B cell (primary cell): ENCODE measurements at regions not wholly inside any gene's neighbourhood (a gene's known extent, or its start where the extent isn't known, plus 50 kb on each side); places are given as distances from the start of the nearest gene placed in this dataset.

Source experiments
- ATAC-seq: fragments of 200-7000 bp; cut with Tn5 transposase; one replicate; pipeline ENCODE4 v1.10.0; 2021; ENCODE audit warnings: low read depth, mild to moderate bottlenecking, moderate number of reproducible peaks, moderate library complexity
- CTCF ChIA-PET: fragments of 350-600 bp; sonication (Branson Sonifier 250); formaldehyde crosslinking; loops from one replicate; lab custom pipeline; 2021; ENCODE audit warnings: antibody characterized with exemption, inconsistent platforms; lab: Charles Lee
- POLR2A ChIA-PET: fragments of 350-600 bp; sonication (Branson Sonifier 250); formaldehyde crosslinking; loops from one replicate; lab custom pipeline; 2021; ENCODE audit warnings: antibody characterized with exemption; lab: Charles Lee
- DNase-seq: peaks from one replicate; pipeline ENCODE4 v3.0.0; 2013
- H2AFZ ChIP-seq: 2 replicates; pipeline ENCODE4 v1.6.1; 2012; ENCODE audit warnings: mild to moderate bottlenecking, low read depth, low read length; ENCODE audit not compliant: insufficient read depth, poor library complexity, severe bottlenecking
- H3K27ac ChIP-seq, 2 donors: 1 replicate in 1 of 2; 2 replicates in 1 of 2; pipeline ENCODE4 v1.5.1; 2012 to 2013; ENCODE audit warnings: low read length in 2 of 2, mild to moderate bottlenecking in 2 of 2, moderate library complexity in 1 of 2
- H3K27me3 ChIP-seq, 4 experiments: fragments of 200-600 bp in 1 of 4; sonication (generic) in 1 of 4; replicated peaks in 1 of 4; 1 replicate in 2 of 4; 2 replicates in 2 of 4; pipeline versions ENCODE4 v1.6.1 to v1.7.0; 2013 to 2016; ENCODE audit warnings: low read length in 3 of 4, mild to moderate bottlenecking in 2 of 4, mixed read lengths in 1 of 4, moderate library complexity in 1 of 4; ENCODE audit not compliant: insufficient read depth in 4 of 4, control insufficient read depth in 3 of 4; ENCODE audit errors: control extremely low read depth in 1 of 4
- H3K36me3 ChIP-seq, 2 experiments: replicated peaks in 1 of 2; 1 replicate in 1 of 2; 2 replicates in 1 of 2; pipeline versions ENCODE4 v1.6.1 to v1.7.1; 2013; ENCODE audit warnings: low read length in 1 of 2; ENCODE audit not compliant: insufficient read depth in 2 of 2, control insufficient read depth in 1 of 2; ENCODE audit errors: control extremely low read depth in 1 of 2, extremely low read depth in 1 of 2
- H3K4me1 ChIP-seq, 2 donors: fragments of 200-600 bp in 1 of 2; sonication (generic) in 1 of 2; 1 replicate in 1 of 2; 2 replicates in 1 of 2; pipeline versions ENCODE4 v1.5.1 to v1.6.1; 2013 to 2017; ENCODE audit warnings: low read length in 2 of 2; ENCODE audit not compliant: control insufficient read depth in 2 of 2, insufficient read depth in 2 of 2
- H3K4me2 ChIP-seq: replicated peaks from 2 replicates; pipeline ENCODE3; 2012; ENCODE audit warnings: mild to moderate bottlenecking, low read depth, low read length; ENCODE audit not compliant: poor library complexity, severe bottlenecking
- H3K4me3 ChIP-seq, 5 experiments: fragments of 200-600 bp in 1 of 5; sonication (generic) in 1 of 5; 1 replicate in 3 of 5; 2 replicates in 2 of 5; pipeline versions ENCODE4 v1.5.1 to v1.7.0; 2011 to 2016; ENCODE audit warnings: low read length in 4 of 5, mild to moderate bottlenecking in 4 of 5, low read depth in 2 of 5, control low read depth in 1 of 5, moderate library complexity in 1 of 5; ENCODE audit not compliant: insufficient read depth in 1 of 5; ENCODE audit errors: control extremely low read depth in 1 of 5, extremely low read depth in 1 of 5
- H3K79me2 ChIP-seq: fragments of 200-600 bp; sonication (generic); one replicate; pipeline ENCODE4 v1.6.0; 2016; ENCODE audit warnings: low read length; ENCODE audit not compliant: control insufficient read depth, insufficient read depth
- H3K9ac ChIP-seq: fragments of 200-600 bp; sonication (generic); 2 replicates; pipeline ENCODE4 v1.6.1; 2017; ENCODE audit warnings: mild to moderate bottlenecking, low read length, moderate library complexity
- H3K9me3 ChIP-seq, 3 donors: one replicate each; pipeline versions ENCODE4 v1.6.1 to v1.7.1; 2013; ENCODE audit warnings: low read length in 2 of 3; ENCODE audit not compliant: control insufficient read depth in 2 of 3, insufficient read depth in 1 of 3; ENCODE audit errors: control extremely low read depth in 1 of 3
- H4K20me1 ChIP-seq: 2 replicates; pipeline ENCODE4 v1.6.0; 2012; ENCODE audit warnings: mild to moderate bottlenecking, low read length; ENCODE audit not compliant: insufficient read depth, control insufficient read depth, poor library complexity, severe bottlenecking
- H3K27ac Mint-ChIP-seq: one replicate; pipeline ENCODE4 v1.8.0; 2021; ENCODE audit warnings: mixed read lengths
- H3K27me3 Mint-ChIP-seq: one replicate; pipeline ENCODE4 v1.8.0; 2021; ENCODE audit warnings: mixed read lengths
- H3K4me1 Mint-ChIP-seq: one replicate; pipeline ENCODE4 v1.8.0; 2021; ENCODE audit warnings: mixed read lengths
- H3K4me3 Mint-ChIP-seq: one replicate; pipeline ENCODE4 v1.8.0; 2021; ENCODE audit warnings: mixed read lengths
- H3K9me3 Mint-ChIP-seq: one replicate; pipeline ENCODE4 v1.8.0; 2022; ENCODE audit warnings: mixed read lengths; ENCODE audit not compliant: insufficient read depth
- EZH2 ChIP-seq: IDR thresholded peaks from 2 replicates; pipeline ENCODE4 v1.6.1; 2012; ENCODE audit warnings: borderline replicate concordance, low read depth, mild to moderate bottlenecking, moderate library complexity, low read length; ENCODE audit not compliant: insufficient read depth, poor library complexity, severe bottlenecking
- WGBS: methylation state at CpG from one replicate; pipeline ENCODE4 v1.1.5; 2013; ENCODE audit warnings: missing lambda C conversion rate; ENCODE audit not compliant: insufficient coverage; 5-methylcytosine and 5-hydroxymethylcytosine counted together
- intact Hi-C: fragments of 100-400 bp; cut with micrococcal nuclease; formaldehyde crosslinking; loops from one replicate; pipeline ENCODE4 v1.10.0; 2022
- TF ChIP-seq, protein P1 (sequence below): fragments of 200-600 bp; IDR thresholded peaks from one replicate; pipeline ENCODE4 v1.8.0; 2022; ENCODE audit warnings: antibody characterized with exemption, mild to moderate bottlenecking

DNA sequence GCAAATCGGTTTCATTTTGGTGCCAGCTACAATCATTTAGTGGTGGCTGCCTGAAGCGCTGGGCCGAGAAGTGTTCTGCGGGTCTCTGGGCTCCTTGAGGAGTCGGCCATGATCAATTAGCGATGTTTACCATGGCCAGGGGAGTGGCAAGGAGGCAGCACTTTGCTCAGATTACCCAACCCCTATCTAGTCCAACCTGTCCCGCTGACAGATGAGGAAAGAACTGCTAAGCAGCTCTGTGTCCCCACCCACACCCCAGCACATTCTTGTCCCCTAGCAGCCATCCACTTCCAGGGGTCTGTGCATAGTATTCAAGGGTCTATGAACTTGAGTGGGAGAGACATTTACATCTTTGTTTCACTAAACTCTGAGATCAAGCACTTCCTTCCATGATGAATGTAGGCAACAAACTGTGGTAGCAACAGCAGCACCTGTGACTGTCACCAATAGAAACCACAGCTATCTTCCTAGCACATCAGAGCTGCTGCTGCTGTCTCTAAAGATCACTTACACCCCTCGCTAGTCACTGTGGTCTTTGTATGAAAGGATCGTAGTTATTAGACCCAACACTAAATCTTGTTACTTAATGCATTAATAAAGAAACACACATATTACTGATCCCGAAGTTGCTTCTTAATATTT, 331.6 kb downstream of the BCOR start:
- H3K27ac ChIP-seq = no peak overlapping the region
- ChIA-PET CTCF (no interaction called here), POLR2A (no interaction called here)
- DNase-seq (no peak), ATAC-seq (no peak)
- no peaks in the 10 kb centered on the region for H4K20me1 ChIP-seq
- Mint-ChIP-seq H3K4me1 (no peaks in the 10 kb centered on the region), H3K27ac (no peak overlapping the region), H3K9me3 (no peaks in the 10 kb centered on the region), H3K27me3 (peaks cover 4% of the 10 kb centered on the region), H3K4me3 (no peak overlapping the region)
- H3K9ac ChIP-seq = no peak overlapping the region
- intact Hi-C loops = no loop called here
- H3K4me2 ChIP-seq = no peak overlapping the region
- H3K27me3 ChIP-seq = no peaks in the 10 kb centered on the region
- H3K36me3 ChIP-seq = no peaks in the 10 kb centered on the region
- no peaks in the 10 kb centered on the region for H3K79me2 ChIP-seq
- TF ChIP-seq, protein P1, sequence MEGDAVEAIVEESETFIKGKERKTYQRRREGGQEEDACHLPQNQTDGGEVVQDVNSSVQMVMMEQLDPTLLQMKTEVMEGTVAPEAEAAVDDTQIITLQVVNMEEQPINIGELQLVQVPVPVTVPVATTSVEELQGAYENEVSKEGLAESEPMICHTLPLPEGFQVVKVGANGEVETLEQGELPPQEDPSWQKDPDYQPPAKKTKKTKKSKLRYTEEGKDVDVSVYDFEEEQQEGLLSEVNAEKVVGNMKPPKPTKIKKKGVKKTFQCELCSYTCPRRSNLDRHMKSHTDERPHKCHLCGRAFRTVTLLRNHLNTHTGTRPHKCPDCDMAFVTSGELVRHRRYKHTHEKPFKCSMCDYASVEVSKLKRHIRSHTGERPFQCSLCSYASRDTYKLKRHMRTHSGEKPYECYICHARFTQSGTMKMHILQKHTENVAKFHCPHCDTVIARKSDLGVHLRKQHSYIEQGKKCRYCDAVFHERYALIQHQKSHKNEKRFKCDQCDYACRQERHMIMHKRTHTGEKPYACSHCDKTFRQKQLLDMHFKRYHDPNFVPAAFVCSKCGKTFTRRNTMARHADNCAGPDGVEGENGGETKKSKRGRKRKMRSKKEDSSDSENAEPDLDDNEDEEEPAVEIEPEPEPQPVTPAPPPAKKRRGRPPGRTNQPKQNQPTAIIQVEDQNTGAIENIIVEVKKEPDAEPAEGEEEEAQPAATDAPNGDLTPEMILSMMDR = no peak
- no peak for TF ChIP-seq EZH2
- no peaks in the 10 kb centered on the region for H3K9me3 ChIP-seq
- 100% methylated on average over 1 of the region's 10 CpGs for WGBS
- no peak overlapping the region for H3K4me3 ChIP-seq
- no peaks in the 10 kb centered on the region for H3K4me1 ChIP-seq
- no peak overlapping the region for H2AFZ ChIP-seq

DNA sequence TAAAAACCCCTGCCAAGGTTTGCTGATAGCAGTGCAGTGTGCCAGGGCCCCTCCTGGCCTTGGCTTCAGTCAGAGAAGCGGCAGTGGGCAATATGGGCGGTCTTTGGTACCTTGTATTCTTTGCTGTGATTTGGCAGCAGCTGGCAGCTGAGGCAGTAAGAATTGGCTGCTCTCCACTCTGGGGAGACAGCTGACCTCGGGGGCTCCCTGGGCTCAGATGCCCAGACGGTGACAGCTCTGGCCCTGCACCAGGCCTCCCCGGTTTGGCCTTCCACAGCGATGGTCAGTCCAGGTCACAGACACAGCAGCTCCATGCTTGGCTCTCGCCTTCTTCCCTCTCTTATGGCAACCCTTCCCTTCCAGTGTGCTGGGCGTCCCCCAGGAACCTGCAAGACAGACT, 330.9 kb downstream of the BCOR start:
- Histone ChIP-seq H3K4me2 (no peak overlapping the region), H3K36me3 (no peaks in the 10 kb centered on the region), H3K4me3 (no peak overlapping the region), H3K27me3 (no peaks in the 10 kb centered on the region), H3K27ac (no peak overlapping the region), H3K9me3 (no peaks in the 10 kb centered on the region), H2AFZ (no peak overlapping the region), H3K79me2 (no peaks in the 10 kb centered on the region), H3K9ac (no peak overlapping the region), H4K20me1 (no peaks in the 10 kb centered on the region), H3K4me1 (no peaks in the 10 kb centered on the region)
- DNase-seq (no peak), ATAC-seq (no peak)
- ChIA-PET POLR2A (no interaction called here), CTCF (no interaction called here)
- intact Hi-C loops = no loop called here
- peaks cover 1% of the 10 kb centered on the region for H3K4me1 Mint-ChIP-seq
- no peak overlapping the region for H3K27ac Mint-ChIP-seq
- no peaks in the 10 kb centered on the region for H3K9me3 Mint-ChIP-seq
- TF ChIP-seq, protein P1 = no peak
- no peak for TF ChIP-seq EZH2
- 64% methylated on average over 4 of the region's 8 CpGs for WGBS
- H3K27me3 Mint-ChIP-seq = peaks cover 5% of the 10 kb centered on the region
- H3K4me3 Mint-ChIP-seq = no peak overlapping the region
